ENCODE measurements at regions not wholly inside any gene's neighbourhood (a gene's known extent, or its start where the extent isn't known, plus 50 kb on each side); places are given as distances from the start of the nearest gene placed in this dataset.

DNA sequence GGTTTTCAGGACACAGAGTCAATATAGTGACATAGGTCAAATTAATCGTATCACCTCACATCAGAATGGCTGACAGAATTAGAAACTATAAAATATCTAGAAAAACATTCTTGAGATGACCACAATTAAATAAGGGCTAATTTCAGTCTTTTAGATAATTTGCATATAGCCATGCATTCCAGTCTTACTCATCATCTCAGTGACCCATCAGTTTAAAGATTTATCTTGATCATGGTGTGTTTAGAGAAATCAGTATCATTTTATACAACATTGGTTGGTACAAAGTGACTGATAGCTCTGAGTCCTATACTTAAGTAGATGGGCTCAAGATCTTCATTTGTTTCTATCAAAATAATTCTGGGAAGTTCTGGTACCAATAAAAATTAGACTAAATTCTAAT lies 262.3 kb upstream of the SNX7 start:
- TF ChIP-seq, protein P1, sequence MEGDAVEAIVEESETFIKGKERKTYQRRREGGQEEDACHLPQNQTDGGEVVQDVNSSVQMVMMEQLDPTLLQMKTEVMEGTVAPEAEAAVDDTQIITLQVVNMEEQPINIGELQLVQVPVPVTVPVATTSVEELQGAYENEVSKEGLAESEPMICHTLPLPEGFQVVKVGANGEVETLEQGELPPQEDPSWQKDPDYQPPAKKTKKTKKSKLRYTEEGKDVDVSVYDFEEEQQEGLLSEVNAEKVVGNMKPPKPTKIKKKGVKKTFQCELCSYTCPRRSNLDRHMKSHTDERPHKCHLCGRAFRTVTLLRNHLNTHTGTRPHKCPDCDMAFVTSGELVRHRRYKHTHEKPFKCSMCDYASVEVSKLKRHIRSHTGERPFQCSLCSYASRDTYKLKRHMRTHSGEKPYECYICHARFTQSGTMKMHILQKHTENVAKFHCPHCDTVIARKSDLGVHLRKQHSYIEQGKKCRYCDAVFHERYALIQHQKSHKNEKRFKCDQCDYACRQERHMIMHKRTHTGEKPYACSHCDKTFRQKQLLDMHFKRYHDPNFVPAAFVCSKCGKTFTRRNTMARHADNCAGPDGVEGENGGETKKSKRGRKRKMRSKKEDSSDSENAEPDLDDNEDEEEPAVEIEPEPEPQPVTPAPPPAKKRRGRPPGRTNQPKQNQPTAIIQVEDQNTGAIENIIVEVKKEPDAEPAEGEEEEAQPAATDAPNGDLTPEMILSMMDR (IDR thresholded peaks at IDR 0.05; ENCODE audit: borderline replicate concordance, control extremely low read depth, extremely low read depth, insufficient read depth, missing control alignments), result no peak
- no peak for DNase-seq (ENCODE audit: low spot score)
- in situ Hi-C loops (cut with MboI; ENCODE audit: low sequenced_read_pairs, unreplicated experiment), result no loop called here

DNA sequence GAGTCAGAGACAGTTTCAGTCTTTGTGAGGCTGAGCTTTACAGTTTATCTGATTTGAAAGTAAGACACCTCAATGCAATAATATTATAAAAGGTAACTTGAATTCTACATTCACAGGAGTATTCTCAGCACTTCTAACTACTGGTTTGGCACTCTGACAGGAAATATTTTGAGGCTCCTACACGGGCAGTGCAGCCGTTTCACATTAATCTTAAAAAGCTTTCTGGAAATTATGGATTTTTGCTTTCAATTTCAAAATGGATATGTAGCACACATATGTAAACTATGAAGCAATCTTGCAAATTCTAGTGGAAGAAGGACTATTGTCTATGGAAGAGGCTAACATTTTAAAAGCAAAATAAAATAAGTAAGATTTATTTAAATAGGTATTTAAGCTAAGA lies 262.9 kb upstream of the SNX7 start:
- in situ Hi-C loops (cut with MboI; ENCODE audit: low sequenced_read_pairs, unreplicated experiment), result no loop called here
- TF ChIP-seq, protein P1 (IDR thresholded peaks at IDR 0.05; ENCODE audit: borderline replicate concordance, control extremely low read depth, extremely low read depth, insufficient read depth, missing control alignments), result no peak
- DNase-seq (ENCODE audit: low spot score), result no peak

DNA sequence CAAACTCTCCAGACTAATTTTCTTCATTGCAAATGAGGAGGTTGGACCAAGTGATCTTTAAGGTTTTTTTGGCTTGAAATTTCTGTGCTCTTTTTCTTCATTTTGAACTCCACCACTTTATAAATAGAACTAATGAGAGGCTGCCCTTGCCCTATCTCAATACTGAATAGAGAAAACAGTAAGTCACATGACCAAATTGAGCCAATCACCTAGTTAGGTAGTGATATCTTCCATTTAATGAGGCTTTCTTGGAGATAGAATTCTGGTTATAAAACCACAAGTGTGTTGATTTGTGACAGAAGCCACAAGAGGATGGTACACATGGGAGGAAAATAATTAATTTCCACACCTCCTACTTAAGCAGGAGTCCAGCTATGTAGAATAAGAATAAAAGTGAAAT lies 263.4 kb upstream of the SNX7 start:
- TF ChIP-seq, protein P1 (IDR thresholded peaks at IDR 0.05; ENCODE audit: borderline replicate concordance, control extremely low read depth, extremely low read depth, insufficient read depth, missing control alignments), result no peak
- no peak for DNase-seq (ENCODE audit: low spot score)
- in situ Hi-C loops (cut with MboI; ENCODE audit: low sequenced_read_pairs, unreplicated experiment), result no loop called here

DNA sequence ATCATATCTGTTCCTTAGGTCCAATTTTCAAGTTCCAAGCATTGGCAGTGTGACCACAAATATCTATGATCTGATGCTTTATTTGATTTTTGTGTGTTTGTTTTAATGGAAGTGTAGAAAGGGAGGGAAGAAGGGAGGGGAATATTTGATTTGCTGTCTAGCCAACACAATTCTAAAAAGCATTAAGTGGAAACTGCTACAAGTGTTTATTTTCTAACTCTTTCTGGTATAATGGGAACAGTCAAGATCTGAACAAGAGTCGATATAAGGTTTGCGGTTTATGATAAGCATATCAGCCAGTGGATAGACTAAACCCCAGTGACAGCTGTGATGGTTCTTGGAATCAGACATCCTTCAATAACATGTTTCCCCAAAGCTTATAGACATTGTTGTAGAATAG lies 267.8 kb upstream of the SNX7 start:
- no peak for DNase-seq (ENCODE audit: low spot score)
- TF ChIP-seq, protein P1 (IDR thresholded peaks at IDR 0.05; ENCODE audit: borderline replicate concordance, control extremely low read depth, extremely low read depth, insufficient read depth, missing control alignments), result no peak
- in situ Hi-C loops (cut with MboI; ENCODE audit: low sequenced_read_pairs, unreplicated experiment), result no loop called here

DNA sequence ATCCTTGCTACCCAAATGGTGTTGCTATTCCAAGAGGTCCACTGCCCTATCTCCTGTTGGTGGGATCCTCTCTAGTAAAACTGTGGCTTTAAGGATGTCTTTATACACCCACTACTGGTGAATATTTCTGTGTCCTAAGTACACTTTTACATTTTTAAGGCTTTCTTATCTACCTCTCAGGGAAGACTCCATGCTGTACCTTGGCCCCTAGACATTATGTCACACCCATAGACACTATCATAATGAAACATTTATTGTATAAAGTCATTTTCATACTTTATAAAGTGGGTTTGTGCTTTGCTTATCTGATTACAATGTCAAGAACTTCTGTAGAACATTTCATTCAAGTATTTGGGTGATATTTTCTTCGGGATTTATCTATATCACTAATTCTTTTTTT lies 270.3 kb upstream of the SNX7 start:
- DNase-seq (ENCODE audit: low spot score), result no peak
- TF ChIP-seq, protein P1 (IDR thresholded peaks at IDR 0.05; ENCODE audit: borderline replicate concordance, control extremely low read depth, extremely low read depth, insufficient read depth, missing control alignments), result no peak
- in situ Hi-C loops (cut with MboI; ENCODE audit: low sequenced_read_pairs, unreplicated experiment), result no loop called here

DNA sequence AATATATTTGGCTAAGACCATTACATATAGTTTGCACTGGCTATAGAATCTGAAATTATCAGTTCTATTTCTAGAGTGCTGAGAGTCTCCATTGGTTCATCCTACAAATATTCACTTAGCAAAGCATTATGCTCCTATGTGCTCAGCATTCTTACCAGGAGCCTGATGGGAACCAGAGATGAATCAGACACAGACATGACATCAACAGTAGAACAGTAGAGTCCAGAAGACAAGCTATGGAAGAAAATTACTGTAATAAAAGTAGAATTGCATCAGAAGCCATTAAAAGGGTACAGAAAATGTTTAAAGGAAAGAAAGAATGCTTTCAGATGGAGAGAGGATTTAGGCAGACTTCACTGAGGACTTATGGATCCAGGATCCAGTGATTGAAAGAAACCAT lies 271.7 kb upstream of the SNX7 start:
- in situ Hi-C loops (cut with MboI; ENCODE audit: low sequenced_read_pairs, unreplicated experiment), result no loop called here
- no peak for DNase-seq (ENCODE audit: low spot score)
- TF ChIP-seq, protein P1 (IDR thresholded peaks at IDR 0.05; ENCODE audit: borderline replicate concordance, control extremely low read depth, extremely low read depth, insufficient read depth, missing control alignments), result no peak

DNA sequence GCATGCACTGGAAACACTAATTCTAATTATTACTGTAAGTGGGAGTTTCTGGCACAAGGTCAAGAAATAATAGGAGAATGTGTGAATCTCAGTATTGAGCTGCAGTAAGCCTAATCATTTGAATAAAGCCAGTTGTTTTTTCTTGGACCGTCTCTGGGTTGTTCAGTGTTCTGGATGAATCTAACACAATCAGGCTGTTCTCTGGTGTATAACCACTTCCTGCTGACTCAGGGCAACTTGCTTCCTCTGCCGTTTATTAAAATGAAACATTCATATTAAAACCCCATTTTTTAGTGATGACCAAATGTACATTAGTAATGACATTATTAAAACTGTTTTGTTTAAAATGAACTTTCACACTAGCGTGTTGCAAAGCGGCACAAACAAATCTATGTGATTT lies 273.1 kb upstream of the SNX7 start:
- no peak for DNase-seq (ENCODE audit: low spot score)
- in situ Hi-C loops (cut with MboI; ENCODE audit: low sequenced_read_pairs, unreplicated experiment), result no loop called here
- TF ChIP-seq, protein P1 (IDR thresholded peaks at IDR 0.05; ENCODE audit: borderline replicate concordance, control extremely low read depth, extremely low read depth, insufficient read depth, missing control alignments), result no peak

Data from GM13976 (cell line).